Suprapubic skin (tissue), 4 donors: ENCODE measurements at regions not wholly inside any gene's neighbourhood (a gene's known extent, or its start where the extent isn't known, plus 50 kb on each side); places are given as distances from the start of the nearest gene placed in this dataset.

Source experiments
- CTCF ChIP-seq, 2 donors: fragments of 200-600 bp in 1 of 2; fragments of 450-650 bp in 1 of 2; sonication (generic) in 1 of 2; IDR thresholded peaks; one replicate each; pipeline ENCODE4 v1.5.1; 2016 to 2019; ENCODE audit warnings: antibody characterized with exemption in 2 of 2, mild to moderate bottlenecking in 1 of 2, moderate library complexity in 1 of 2
- EP300 ChIP-seq: sonication (generic); formaldehyde crosslinking; IDR thresholded peaks from one replicate; pipeline ENCODE4 v1.6.1; 2017; ENCODE audit warnings: antibody characterized with exemption
- POLR2A ChIP-seq, 2 donors: fragments of 450-650 bp; IDR thresholded peaks; one replicate each; pipeline ENCODE4 v1.6.1; 2017; ENCODE audit warnings: antibody characterized with exemption in 2 of 2, mild to moderate bottlenecking in 2 of 2, moderate library complexity in 2 of 2
- POLR2AphosphoS5 ChIP-seq, 3 donors: sonication (generic); formaldehyde crosslinking; IDR thresholded peaks; one replicate each; pipeline ENCODE4 v1.6.1; 2017; ENCODE audit warnings: antibody characterized with exemption in 3 of 3

- no peak for TF ChIP-seq CTCF (IDR thresholded peaks at IDR 0.05)
- TF ChIP-seq POLR2AphosphoS5 (IDR thresholded peaks at IDR 0.05) = no peak
- TF ChIP-seq POLR2A (IDR thresholded peaks at IDR 0.05) = no peak
- TF ChIP-seq EP300 = no peak
Measured at GRCh38 chr9:129273941-129274684, 96.1 kb upstream of the IER5L start.
